ENCODE measurements at regions not wholly inside any gene's neighbourhood (a gene's known extent, or its start where the extent isn't known, plus 50 kb on each side); places are given as distances from the start of the nearest gene placed in this dataset.
"Not testable (repeated sequence)": the region's sequence is repeated elsewhere in the genome, so short reads cannot be mapped to it uniquely, and the experiment has no call there.

DNA sequence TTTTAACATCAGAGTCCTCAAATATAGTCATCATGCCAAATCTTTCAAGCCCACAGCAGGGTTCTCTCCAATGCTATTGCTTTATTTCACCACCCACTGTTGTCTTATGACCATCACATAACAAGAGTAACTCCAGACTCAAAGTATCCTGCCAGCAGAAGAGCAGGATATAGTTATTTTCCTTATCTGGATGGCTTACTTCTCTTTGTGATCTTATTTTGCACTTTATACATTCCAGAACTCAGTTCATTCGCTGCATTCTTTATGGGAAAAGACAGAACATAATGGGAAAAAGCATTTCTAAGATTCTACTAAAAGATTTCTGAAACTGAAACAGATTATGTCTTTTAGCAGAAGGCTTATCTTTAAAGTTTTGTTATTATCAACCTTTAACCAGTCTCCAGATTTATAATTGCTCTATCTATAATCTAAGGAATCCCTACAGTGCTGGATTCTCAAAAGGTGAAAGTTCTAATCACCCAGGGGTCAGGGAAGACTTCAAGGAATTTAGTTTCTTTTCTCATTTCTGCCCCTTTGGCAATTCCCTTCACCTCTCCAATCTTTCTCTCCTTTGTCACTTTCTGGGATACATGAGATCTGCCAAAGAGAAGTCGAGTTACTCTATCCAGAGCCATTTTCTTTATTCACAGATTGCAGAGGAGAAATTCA, 190.4 kb downstream of the TPBG start:
- Histone ChIP-seq H3K36me3 (no peaks in the 10 kb centered on the region), H3K27ac (no peak overlapping the region), H3K4me3 (no peak overlapping the region), H3K27me3 (no peaks in the 10 kb centered on the region), H3K9me3 (no peaks in the 10 kb centered on the region), H3K4me1 (no peaks in the 10 kb centered on the region)
- intact Hi-C loops (cut with DNase I; ENCODE audit: low total_unique reads): no loop called here
- no peak for DNase-seq
- WGBS, 5 donors: 58 to 71% (median 68%) methylated on average over 2 of the region's 2 CpGs
- TF ChIP-seq POLR2A (IDR thresholded peaks at IDR 0.05): no peak
- TF ChIP-seq, protein P1, sequence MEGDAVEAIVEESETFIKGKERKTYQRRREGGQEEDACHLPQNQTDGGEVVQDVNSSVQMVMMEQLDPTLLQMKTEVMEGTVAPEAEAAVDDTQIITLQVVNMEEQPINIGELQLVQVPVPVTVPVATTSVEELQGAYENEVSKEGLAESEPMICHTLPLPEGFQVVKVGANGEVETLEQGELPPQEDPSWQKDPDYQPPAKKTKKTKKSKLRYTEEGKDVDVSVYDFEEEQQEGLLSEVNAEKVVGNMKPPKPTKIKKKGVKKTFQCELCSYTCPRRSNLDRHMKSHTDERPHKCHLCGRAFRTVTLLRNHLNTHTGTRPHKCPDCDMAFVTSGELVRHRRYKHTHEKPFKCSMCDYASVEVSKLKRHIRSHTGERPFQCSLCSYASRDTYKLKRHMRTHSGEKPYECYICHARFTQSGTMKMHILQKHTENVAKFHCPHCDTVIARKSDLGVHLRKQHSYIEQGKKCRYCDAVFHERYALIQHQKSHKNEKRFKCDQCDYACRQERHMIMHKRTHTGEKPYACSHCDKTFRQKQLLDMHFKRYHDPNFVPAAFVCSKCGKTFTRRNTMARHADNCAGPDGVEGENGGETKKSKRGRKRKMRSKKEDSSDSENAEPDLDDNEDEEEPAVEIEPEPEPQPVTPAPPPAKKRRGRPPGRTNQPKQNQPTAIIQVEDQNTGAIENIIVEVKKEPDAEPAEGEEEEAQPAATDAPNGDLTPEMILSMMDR (IDR thresholded peaks at IDR 0.05): no peak
- TF ChIP-seq EP300 (IDR thresholded peaks at IDR 0.05): no peak
- no peak for TF ChIP-seq POLR2AphosphoS5 (IDR thresholded peaks at IDR 0.05)

DNA sequence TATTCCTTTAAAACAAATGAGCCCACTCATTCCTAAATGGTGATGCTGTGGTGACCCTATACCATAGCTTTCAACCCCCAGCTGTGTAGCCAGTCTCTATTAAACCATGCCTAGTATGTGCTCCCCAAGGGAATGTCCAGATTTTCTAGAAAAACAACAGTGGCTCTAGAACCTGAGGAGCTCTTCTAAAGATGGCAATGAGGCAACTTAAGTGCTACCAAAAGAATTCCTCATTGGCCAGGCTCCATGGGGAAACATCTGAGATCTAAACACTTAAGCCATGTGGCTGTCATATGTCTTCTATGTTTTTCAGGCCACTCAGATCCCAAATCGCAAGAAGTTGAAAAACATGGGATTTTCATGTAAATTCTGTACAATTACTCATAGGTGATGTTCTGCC, 191.0 kb downstream of the TPBG start:
- TF ChIP-seq EP300 (IDR thresholded peaks at IDR 0.05) (no peak), POLR2AphosphoS5 (IDR thresholded peaks at IDR 0.05) (no peak), POLR2A (IDR thresholded peaks at IDR 0.05) (no peak)
- TF ChIP-seq, protein P1 (IDR thresholded peaks at IDR 0.05): no peak
- H3K4me1 ChIP-seq: no peaks in the 10 kb centered on the region
- H3K9me3 ChIP-seq: no peaks in the 10 kb centered on the region
- no peaks in the 10 kb centered on the region for H3K36me3 ChIP-seq
- DNase-seq: no peak
- 88 to 96% (median 92%) methylated on average over 1 of the region's 1 CpG for WGBS, 5 donors
- no peak overlapping the region for H3K27ac ChIP-seq
- no peak overlapping the region for H3K4me3 ChIP-seq
- intact Hi-C loops (cut with DNase I; ENCODE audit: low total_unique reads): no loop called here
- H3K27me3 ChIP-seq: no peaks in the 10 kb centered on the region

DNA sequence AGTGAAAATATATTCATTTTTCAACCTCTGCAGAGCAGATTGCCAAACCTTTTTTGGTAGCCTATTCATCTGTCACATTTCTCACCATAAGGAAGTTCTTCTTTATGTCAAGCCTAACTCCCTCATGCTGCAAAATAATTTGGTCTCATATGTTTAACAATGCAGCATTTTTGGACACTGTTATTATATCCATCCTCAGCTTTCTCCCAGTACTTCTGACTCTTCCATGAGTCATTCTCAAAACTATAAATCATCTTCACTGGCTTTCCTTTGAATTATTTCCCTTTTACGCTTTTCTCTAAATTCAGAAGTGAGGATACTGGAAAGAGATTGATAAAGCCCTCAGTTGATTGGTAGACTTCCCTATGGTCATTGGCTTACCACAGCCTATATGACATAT, 192.2 kb downstream of the TPBG start:
- intact Hi-C loops (cut with DNase I; ENCODE audit: low total_unique reads): no loop called here
- 72 to 88% (median 86%) methylated on average over 1 of the region's 1 CpG for WGBS, 5 donors
- DNase-seq: no peak
- Histone ChIP-seq H3K27ac (no peak overlapping the region), H3K27me3 (no peaks in the 10 kb centered on the region), H3K4me1 (no peaks in the 10 kb centered on the region), H3K36me3 (no peaks in the 10 kb centered on the region), H3K4me3 (no peak overlapping the region), H3K9me3 (no peaks in the 10 kb centered on the region)
- no peak for TF ChIP-seq POLR2A (IDR thresholded peaks at IDR 0.05)
- TF ChIP-seq, protein P1 (IDR thresholded peaks at IDR 0.05): no peak
- TF ChIP-seq POLR2AphosphoS5 (IDR thresholded peaks at IDR 0.05): no peak
- no peak for TF ChIP-seq EP300 (IDR thresholded peaks at IDR 0.05)

DNA sequence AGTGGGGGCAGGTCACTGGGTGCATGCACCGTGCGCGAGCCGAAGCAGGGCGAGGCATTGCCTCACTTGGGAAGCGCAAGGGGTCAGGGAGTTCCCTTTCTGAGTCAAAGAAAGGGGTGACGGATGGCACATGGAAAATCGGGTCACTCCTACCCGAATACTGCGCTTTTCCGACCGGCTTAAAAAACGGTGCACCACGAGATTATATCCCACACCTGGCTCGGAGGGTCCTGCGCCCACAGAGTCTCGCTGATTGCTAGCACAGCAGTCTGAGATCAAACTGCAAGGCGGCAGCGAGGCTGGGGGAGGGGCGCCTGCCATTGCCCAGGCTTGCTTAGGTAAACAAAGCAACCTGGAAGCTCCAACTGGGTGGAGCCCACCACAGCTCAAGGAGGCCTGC, 194.9 kb downstream of the TPBG start:
- H3K27me3 ChIP-seq; H3K9me3 ChIP-seq; H3K4me3 ChIP-seq; H3K27ac ChIP-seq; DNase-seq; H3K36me3 ChIP-seq; intact Hi-C loops (cut with DNase I; ENCODE audit: low total_unique reads); H3K4me1 ChIP-seq: not testable (repeated sequence)
- WGBS, 5 donors: 80 to 87% (median 83%) methylated on average over 17 to 20 of the region's 20 CpGs

DNA sequence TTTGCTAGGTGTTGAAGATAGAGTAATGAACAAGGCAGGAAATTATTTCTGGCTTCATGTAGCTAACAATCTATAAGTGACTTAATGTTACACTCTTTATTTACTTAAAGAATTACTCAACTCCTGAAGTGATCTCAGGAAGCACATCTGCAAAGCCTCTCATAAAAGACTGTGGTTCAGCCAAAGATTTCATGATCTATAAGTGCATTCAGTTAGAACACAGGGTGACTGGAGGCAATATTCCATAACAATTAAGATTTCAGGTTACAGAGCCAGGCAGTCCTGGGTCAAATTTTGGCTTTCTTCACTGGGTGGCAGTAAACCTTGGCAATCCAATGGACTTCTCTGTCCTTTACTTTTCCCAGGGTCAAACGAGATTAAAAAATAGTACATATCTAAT, 204.0 kb downstream of the TPBG start:
- intact Hi-C loops (cut with DNase I; ENCODE audit: low total_unique reads): no loop called here
- H3K27me3 ChIP-seq: no peaks in the 10 kb centered on the region
- H3K4me1 ChIP-seq: no peaks in the 10 kb centered on the region
- DNase-seq: no peak
- no peaks in the 10 kb centered on the region for H3K36me3 ChIP-seq
- no peak overlapping the region for H3K27ac ChIP-seq
- H3K4me3 ChIP-seq: no peak overlapping the region
- no peaks in the 10 kb centered on the region for H3K9me3 ChIP-seq
- WGBS, 5 donors: 50 to 75% (median 58%) methylated on average over 1 of the region's 1 CpG
- TF ChIP-seq POLR2AphosphoS5 (IDR thresholded peaks at IDR 0.05) (no peak), POLR2A (IDR thresholded peaks at IDR 0.05) (no peak), EP300 (IDR thresholded peaks at IDR 0.05) (no peak)
- TF ChIP-seq, protein P1 (IDR thresholded peaks at IDR 0.05): no peak
